ENCODE measurements at regions not wholly inside any gene's neighbourhood (a gene's known extent, or its start where the extent isn't known, plus 50 kb on each side); places are given as distances from the start of the nearest gene placed in this dataset.

- no peak for TF ChIP-seq POLR2A (IDR thresholded peaks at IDR 0.05)
- TF ChIP-seq, protein P1, sequence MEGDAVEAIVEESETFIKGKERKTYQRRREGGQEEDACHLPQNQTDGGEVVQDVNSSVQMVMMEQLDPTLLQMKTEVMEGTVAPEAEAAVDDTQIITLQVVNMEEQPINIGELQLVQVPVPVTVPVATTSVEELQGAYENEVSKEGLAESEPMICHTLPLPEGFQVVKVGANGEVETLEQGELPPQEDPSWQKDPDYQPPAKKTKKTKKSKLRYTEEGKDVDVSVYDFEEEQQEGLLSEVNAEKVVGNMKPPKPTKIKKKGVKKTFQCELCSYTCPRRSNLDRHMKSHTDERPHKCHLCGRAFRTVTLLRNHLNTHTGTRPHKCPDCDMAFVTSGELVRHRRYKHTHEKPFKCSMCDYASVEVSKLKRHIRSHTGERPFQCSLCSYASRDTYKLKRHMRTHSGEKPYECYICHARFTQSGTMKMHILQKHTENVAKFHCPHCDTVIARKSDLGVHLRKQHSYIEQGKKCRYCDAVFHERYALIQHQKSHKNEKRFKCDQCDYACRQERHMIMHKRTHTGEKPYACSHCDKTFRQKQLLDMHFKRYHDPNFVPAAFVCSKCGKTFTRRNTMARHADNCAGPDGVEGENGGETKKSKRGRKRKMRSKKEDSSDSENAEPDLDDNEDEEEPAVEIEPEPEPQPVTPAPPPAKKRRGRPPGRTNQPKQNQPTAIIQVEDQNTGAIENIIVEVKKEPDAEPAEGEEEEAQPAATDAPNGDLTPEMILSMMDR (IDR thresholded peaks at IDR 0.05 in 4 of 5, conservative IDR thresholded peaks at IDR 0.05 in 1 of 5), result peak; percentile 46 to 69 (median 60)
Observed at GRCh38 chr20:58086763-58087561, 141.5 kb downstream of the ANKRD60 start.
